ENCODE measurements at regions not wholly inside any gene's neighbourhood (a gene's known extent, or its start where the extent isn't known, plus 50 kb on each side); places are given as distances from the start of the nearest gene placed in this dataset.

- FAIRE-seq, result no peak
These were observed 562.4 kb upstream of the ZFP42 start for GRCh38 chr4:187433141-187433540.

GRCh38 chr4:187436251-187436650, 559.3 kb upstream of the ZFP42 start:
- FAIRE-seq, result no peak

- no peak for FAIRE-seq
These were observed 551.5 kb upstream of the ZFP42 start for GRCh38 chr4:187444061-187444460.

- FAIRE-seq, result no peak
These were observed 545.9 kb upstream of the ZFP42 start for GRCh38 chr4:187449702-187450101.

GRCh38 chr4:187451776-187452175, 543.8 kb upstream of the ZFP42 start:
- no peak for FAIRE-seq

- no peak for FAIRE-seq
These were observed 535.6 kb upstream of the ZFP42 start for GRCh38 chr4:187460016-187460415.

- no peak for FAIRE-seq
These were observed 531.0 kb upstream of the ZFP42 start for GRCh38 chr4:187464573-187464972.

GRCh38 chr4:187467224-187467623, 528.3 kb upstream of the ZFP42 start:
- FAIRE-seq, result no peak

- no peak for FAIRE-seq
These were observed 525.9 kb upstream of the ZFP42 start for GRCh38 chr4:187469627-187470026.

GRCh38 chr4:187470061-187470460, 525.5 kb upstream of the ZFP42 start:
- FAIRE-seq, result no peak

- no peak for FAIRE-seq
These were observed 521.3 kb upstream of the ZFP42 start for GRCh38 chr4:187474238-187474637.

- FAIRE-seq, result no peak
These were observed 519.7 kb upstream of the ZFP42 start for GRCh38 chr4:187475901-187476300.

GRCh38 chr4:187477224-187477623, 518.3 kb upstream of the ZFP42 start:
- no peak for FAIRE-seq

- FAIRE-seq, result no peak
These were observed 517.1 kb upstream of the ZFP42 start for GRCh38 chr4:187478292-187479140.

GRCh38 chr4:187479511-187479910, 516.1 kb upstream of the ZFP42 start:
- FAIRE-seq, result no peak

- FAIRE-seq, result no peak
These were observed 515.1 kb upstream of the ZFP42 start for GRCh38 chr4:187480146-187481145.

- no peak for FAIRE-seq
These were observed 511.4 kb upstream of the ZFP42 start for GRCh38 chr4:187484186-187484585.

- FAIRE-seq, result no peak
These were observed 509.9 kb upstream of the ZFP42 start for GRCh38 chr4:187485676-187486075.

GRCh38 chr4:187491286-187491685, 504.3 kb upstream of the ZFP42 start:
- no peak for FAIRE-seq

GRCh38 chr4:187491959-187492358, 503.6 kb upstream of the ZFP42 start:
- no peak for FAIRE-seq

- no peak for FAIRE-seq
These were observed 501.9 kb upstream of the ZFP42 start for GRCh38 chr4:187493661-187494060.

- FAIRE-seq, result no peak
These were observed 495.6 kb upstream of the ZFP42 start for GRCh38 chr4:187499956-187500355.

GRCh38 chr4:187500796-187501195, 494.8 kb upstream of the ZFP42 start:
- no peak for FAIRE-seq

GRCh38 chr4:187501731-187502130, 493.8 kb upstream of the ZFP42 start:
- no peak for FAIRE-seq
